ENCODE measurements at regions not wholly inside any gene's neighbourhood (a gene's known extent, or its start where the extent isn't known, plus 50 kb on each side); places are given as distances from the start of the nearest gene placed in this dataset.

DNA sequence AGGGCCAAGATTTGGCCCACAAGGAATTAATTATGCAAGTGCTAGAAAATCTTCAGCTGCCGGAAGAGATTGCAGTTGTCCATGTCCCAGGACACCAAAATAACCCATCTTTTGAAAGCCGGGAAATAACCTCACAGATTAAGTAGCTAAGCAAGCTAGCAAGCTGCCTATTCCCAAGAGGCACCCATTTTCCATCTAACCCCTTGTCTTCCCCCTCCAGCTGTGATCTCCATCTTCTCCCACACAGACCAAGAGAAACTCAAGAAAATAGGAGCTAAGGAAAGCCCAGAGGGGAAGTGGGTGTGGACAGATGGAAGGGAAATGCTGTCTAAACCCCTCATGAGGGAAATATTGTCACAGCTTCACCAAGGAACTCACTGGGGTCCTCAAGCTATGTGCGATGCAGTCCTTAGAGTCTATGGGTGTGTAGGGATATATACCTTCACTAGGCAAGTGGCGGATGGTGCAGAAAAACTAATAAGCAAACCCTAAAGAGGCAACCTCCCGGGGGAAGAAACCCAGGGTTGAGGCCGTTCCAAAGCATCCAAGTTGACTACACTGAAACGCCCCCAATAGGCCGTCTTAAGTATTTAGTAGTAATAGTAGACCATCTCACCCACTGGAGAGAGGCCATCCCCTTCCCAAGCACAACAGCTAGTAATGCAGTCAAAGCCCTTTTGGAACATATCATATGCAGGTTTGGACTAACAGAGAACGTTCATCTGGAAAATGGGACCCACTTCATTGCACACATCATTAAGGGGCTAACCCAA, 64.3 kb upstream of the PRSS16 start:
- TF ChIP-seq, protein P1, sequence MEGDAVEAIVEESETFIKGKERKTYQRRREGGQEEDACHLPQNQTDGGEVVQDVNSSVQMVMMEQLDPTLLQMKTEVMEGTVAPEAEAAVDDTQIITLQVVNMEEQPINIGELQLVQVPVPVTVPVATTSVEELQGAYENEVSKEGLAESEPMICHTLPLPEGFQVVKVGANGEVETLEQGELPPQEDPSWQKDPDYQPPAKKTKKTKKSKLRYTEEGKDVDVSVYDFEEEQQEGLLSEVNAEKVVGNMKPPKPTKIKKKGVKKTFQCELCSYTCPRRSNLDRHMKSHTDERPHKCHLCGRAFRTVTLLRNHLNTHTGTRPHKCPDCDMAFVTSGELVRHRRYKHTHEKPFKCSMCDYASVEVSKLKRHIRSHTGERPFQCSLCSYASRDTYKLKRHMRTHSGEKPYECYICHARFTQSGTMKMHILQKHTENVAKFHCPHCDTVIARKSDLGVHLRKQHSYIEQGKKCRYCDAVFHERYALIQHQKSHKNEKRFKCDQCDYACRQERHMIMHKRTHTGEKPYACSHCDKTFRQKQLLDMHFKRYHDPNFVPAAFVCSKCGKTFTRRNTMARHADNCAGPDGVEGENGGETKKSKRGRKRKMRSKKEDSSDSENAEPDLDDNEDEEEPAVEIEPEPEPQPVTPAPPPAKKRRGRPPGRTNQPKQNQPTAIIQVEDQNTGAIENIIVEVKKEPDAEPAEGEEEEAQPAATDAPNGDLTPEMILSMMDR (conservative IDR thresholded peaks at IDR 0.05), result 0 out of 2 replicates have a peak, but pooled peaks have one; percentile 3
- no peak for TF ChIP-seq ZFX (IDR thresholded peaks at IDR 0.05)

All from C4-2B (cell line).